ENCODE measurements at regions not wholly inside any gene's neighbourhood (a gene's known extent, or its start where the extent isn't known, plus 50 kb on each side); places are given as distances from the start of the nearest gene placed in this dataset.

DNA sequence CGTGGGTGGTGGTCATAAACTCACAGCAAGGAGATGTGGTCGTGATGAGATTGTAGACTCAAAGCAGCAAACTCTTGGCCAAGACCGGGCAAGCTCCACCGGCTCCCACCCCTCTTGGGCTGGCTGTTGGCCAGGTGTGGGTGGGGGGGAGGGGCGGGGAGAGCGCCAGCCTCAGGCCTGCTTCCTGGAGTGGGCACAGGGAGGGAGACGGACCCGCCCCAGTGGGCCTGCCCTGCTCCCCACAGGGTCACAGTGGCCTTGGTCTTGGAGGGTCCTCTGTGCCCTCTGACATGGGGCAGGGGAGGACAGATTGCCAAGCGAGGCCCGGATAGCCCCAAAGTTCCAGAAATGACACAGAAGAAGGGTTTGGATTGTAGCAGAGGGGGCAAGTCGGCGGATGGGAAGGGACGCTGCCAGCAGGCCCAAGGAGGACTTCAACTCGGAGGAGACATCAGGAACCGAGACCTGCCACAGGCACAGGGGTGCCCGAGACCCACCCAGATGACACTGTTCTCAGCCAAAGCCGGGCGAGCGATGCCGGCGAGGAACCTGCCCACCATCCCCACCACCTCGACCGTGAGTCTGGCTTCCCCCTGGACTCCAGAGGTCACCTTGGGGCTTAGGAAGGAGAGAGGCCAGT, 85.4 kb upstream of the ACTRT2 start:
- TF ChIP-seq, protein P1, sequence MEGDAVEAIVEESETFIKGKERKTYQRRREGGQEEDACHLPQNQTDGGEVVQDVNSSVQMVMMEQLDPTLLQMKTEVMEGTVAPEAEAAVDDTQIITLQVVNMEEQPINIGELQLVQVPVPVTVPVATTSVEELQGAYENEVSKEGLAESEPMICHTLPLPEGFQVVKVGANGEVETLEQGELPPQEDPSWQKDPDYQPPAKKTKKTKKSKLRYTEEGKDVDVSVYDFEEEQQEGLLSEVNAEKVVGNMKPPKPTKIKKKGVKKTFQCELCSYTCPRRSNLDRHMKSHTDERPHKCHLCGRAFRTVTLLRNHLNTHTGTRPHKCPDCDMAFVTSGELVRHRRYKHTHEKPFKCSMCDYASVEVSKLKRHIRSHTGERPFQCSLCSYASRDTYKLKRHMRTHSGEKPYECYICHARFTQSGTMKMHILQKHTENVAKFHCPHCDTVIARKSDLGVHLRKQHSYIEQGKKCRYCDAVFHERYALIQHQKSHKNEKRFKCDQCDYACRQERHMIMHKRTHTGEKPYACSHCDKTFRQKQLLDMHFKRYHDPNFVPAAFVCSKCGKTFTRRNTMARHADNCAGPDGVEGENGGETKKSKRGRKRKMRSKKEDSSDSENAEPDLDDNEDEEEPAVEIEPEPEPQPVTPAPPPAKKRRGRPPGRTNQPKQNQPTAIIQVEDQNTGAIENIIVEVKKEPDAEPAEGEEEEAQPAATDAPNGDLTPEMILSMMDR (IDR thresholded peaks at IDR 0.05) = no peak
- TF ChIP-seq POLR2A (IDR thresholded peaks at IDR 0.05) (no peak), POLR2AphosphoS5 (IDR thresholded peaks at IDR 0.05) (no peak)

All from breast epithelium (tissue), 3 donors.